Neutrophil (primary cell): ENCODE measurements at regions not wholly inside any gene's neighbourhood (a gene's known extent, or its start where the extent isn't known, plus 50 kb on each side); places are given as distances from the start of the nearest gene placed in this dataset.
A peak's percentile ranks its signal among the peaks of the same experiment; 100 is the strongest.

ENCODE experiments used
- H3K27ac ChIP-seq: fragments of 200-600 bp; sonication (generic); 2 replicates; pipeline ENCODE4 v1.5.1; 2016; ENCODE audit warnings: mild to moderate bottlenecking, moderate library complexity
- H3K27me3 ChIP-seq: fragments of 200-600 bp; sonication (generic); 2 replicates; pipeline ENCODE4 v1.6.0; 2016; ENCODE audit warnings: mild to moderate bottlenecking
- H3K36me3 ChIP-seq: fragments of 200-600 bp; sonication (generic); 2 replicates; pipeline ENCODE4 v1.5.1; 2017
- H3K4me1 ChIP-seq, 2 experiments: fragments of 200-600 bp in 1 of 2; sonication (generic) in 1 of 2; 1 replicate in 1 of 2; 2 replicates in 1 of 2; pipeline versions ENCODE4 v1.5.1 to v1.6.1; 2013 to 2016; ENCODE audit warnings: low read depth in 1 of 2, low read length in 1 of 2, mild to moderate bottlenecking in 1 of 2, moderate library complexity in 1 of 2; ENCODE audit not compliant: control insufficient read depth in 1 of 2, insufficient read depth in 1 of 2
- H3K4me3 ChIP-seq, 2 experiments: fragments of 200-600 bp in 1 of 2; sonication (generic) in 1 of 2; 1 replicate in 1 of 2; 2 replicates in 1 of 2; pipeline ENCODE4 v1.5.1; 2013 to 2016; ENCODE audit warnings: low read depth in 1 of 2, low read length in 1 of 2, mild to moderate bottlenecking in 1 of 2, moderate library complexity in 1 of 2
- H3K9me3 ChIP-seq: fragments of 200-600 bp; sonication (generic); 2 replicates; pipeline ENCODE4 v1.5.1; 2016
- TF ChIP-seq, protein P1 (sequence below): fragments of 200-600 bp; sonication (generic); IDR thresholded peaks from 2 replicates; pipeline ENCODE4 v1.5.1; 2016; ENCODE audit warnings: antibody characterized with exemption

DNA sequence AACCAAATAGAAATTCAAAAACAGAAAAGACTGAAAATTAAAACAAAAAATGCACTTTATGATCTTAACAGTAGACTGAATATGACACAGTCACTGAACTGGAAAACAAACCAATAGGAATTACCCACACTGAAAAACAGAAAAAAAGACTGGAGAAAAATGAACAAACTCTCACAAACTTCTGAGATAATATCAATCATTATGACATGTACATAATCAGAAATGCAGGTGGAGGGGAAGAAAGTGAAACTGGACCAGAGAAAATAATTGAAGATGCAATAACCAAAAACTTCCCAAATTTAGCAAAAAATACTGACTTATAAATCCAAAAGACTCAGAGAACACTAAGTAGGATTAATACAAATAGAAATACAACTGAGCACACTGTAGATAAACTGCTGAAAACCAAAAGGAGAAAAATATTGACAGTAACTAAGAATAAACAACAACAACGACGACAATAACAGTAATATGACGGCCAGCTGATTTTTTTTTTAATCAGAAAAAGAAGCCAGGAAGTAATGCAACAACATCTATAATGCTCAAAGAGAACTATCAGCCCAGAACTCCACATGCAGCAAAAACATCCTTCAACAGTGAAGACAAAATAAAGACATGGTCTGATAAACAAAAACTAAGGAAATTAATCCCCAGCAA lies 108.1 kb downstream of the ZFAND4 start:
- Histone ChIP-seq H3K27ac (no peak overlapping the region), H3K27me3 (no peaks in the 10 kb centered on the region), H3K4me1 (peaks cover 0 to under 1% of the 10 kb centered on the region in 2 experiments), H3K36me3 (peaks cover 4% of the 10 kb centered on the region), H3K4me3 (no peak overlapping the region), H3K9me3 (no peaks in the 10 kb centered on the region)
- TF ChIP-seq, protein P1, sequence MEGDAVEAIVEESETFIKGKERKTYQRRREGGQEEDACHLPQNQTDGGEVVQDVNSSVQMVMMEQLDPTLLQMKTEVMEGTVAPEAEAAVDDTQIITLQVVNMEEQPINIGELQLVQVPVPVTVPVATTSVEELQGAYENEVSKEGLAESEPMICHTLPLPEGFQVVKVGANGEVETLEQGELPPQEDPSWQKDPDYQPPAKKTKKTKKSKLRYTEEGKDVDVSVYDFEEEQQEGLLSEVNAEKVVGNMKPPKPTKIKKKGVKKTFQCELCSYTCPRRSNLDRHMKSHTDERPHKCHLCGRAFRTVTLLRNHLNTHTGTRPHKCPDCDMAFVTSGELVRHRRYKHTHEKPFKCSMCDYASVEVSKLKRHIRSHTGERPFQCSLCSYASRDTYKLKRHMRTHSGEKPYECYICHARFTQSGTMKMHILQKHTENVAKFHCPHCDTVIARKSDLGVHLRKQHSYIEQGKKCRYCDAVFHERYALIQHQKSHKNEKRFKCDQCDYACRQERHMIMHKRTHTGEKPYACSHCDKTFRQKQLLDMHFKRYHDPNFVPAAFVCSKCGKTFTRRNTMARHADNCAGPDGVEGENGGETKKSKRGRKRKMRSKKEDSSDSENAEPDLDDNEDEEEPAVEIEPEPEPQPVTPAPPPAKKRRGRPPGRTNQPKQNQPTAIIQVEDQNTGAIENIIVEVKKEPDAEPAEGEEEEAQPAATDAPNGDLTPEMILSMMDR = no peak

DNA sequence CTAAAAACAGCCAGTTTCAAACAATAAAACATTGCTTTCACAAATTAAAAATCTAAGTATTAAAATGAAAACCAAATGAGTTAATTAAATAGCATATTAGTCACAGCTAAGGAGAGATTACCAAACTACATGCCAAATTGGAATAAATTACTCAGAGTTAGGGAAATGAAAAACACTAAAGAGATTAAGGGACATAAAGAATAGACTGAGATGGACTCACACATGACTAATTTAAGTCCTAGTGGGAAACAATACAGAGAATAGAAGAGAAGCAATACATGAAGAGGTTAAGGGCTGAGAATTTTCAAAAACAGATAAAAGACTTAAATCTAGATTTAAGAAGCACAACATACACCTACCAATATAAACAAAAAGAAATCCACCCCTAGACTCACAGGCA lies 110.6 kb downstream of the ZFAND4 start:
- Histone ChIP-seq H3K9me3 (no peaks in the 10 kb centered on the region), H3K4me1 (peaks cover 18 to 24% of the 10 kb centered on the region in 2 experiments), H3K4me3 (no peak overlapping the region), H3K27me3 (no peaks in the 10 kb centered on the region), H3K27ac (no peak overlapping the region), H3K36me3 (peaks cover 4% of the 10 kb centered on the region)
- TF ChIP-seq, protein P1 = no peak

DNA sequence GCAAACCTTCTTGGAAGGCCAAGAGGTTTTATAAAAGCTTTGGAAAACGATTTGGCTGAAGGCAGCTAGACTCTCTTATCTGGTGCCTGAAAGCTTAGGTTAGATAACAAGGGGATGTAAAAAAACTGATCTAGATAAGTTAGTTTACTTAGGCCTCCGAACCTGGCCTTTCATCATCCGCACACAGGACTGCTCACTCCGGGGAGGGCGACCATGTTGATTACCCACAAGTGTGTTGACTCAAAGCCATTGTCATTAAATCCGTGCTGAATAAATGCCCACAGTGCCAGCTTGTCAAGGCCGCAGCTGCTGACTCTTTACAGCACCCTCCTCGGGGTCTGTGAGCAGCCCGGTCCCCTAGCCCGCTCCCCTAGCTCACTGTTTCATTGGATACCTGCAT lies 112.3 kb downstream of the ZFAND4 start:
- Histone ChIP-seq H3K4me3 (no peak overlapping the region), H3K27me3 (no peaks in the 10 kb centered on the region), H3K36me3 (peaks cover 4% of the 10 kb centered on the region), H3K9me3 (no peaks in the 10 kb centered on the region), H3K27ac (no peak overlapping the region), H3K4me1 (peaks cover 18 to 34% of the 10 kb centered on the region in 2 experiments)
- TF ChIP-seq, protein P1 = no peak

DNA sequence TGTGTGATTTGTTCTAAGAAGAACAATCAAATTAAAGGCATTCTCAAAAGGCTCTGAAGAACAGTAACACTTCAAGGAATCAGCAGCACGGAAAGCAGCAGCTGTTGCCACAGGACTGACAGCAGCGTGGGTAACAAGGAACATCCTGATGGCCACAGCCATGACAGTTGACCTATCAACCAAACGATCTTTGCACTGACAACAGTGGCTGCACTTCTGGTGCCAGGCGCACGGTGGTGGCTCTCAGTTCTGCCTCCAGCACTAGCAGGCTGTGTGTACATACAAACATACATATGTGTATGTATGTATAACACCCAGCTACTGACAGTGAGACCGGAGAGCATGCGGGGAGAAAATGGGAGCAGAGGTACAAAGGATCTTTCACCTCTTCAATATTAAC lies 114.1 kb downstream of the ZFAND4 start:
- Histone ChIP-seq H3K9me3 (no peaks in the 10 kb centered on the region), H3K4me1 (peaks cover 18 to 36% of the 10 kb centered on the region in 2 experiments), H3K4me3 (no peak overlapping the region), H3K27ac (peak overlapping the region; percentile 79), H3K27me3 (no peaks in the 10 kb centered on the region), H3K36me3 (peaks cover 4% of the 10 kb centered on the region)
- TF ChIP-seq, protein P1 = no peak

DNA sequence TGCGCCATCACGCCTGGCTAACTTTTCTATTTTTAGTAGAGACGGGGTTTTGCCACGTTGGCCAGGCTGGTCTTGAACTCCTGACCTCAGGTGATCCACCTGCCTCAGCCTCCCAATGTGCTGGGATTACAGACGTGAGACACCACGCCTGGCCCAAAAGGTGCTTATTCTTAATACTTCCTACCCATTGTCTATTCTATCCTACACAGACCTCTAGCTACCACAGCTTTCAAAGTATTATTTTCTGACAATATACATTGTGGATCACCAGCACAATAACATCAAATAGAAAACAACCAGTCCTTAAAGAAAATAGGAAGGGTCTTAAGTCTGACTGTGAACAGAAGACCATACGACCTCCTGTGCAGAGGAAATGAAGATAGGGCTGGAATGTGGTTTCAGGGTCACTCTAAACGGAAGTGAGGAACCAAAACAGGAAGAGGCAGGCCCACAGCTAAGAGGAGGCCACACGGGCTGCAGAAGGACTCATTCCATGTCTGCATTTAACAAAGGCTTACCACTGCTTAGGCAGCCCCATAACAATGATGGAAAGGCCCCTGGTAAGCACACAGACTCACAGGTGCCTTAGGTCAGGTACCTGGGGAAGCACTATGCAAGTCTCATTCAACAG lies 115.2 kb downstream of the ZFAND4 start:
- Histone ChIP-seq H3K4me1 (peaks cover 18 to 36% of the 10 kb centered on the region in 2 experiments), H3K27me3 (no peaks in the 10 kb centered on the region), H3K36me3 (peaks cover 4% of the 10 kb centered on the region), H3K27ac (peak overlapping the region; percentile 79), H3K9me3 (no peaks in the 10 kb centered on the region), H3K4me3 (peak overlapping the region in 1 of 2 experiments; percentile 35)
- TF ChIP-seq, protein P1 = no peak
